Esophagus mucosa (tissue), 1 donor: ENCODE measurements at regions not wholly inside any gene's neighbourhood (a gene's known extent, or its start where the extent isn't known, plus 50 kb on each side); places are given as distances from the start of the nearest gene placed in this dataset.

Source experiments
- ATAC-seq: fragments of 200-7000 bp; cut with Tn5 transposase; one replicate; pipeline ENCODE4 v1.9.1; 2020
- donor health status: DM: yes; HTN: yes; CAD: no.

- ATAC-seq: no peak
Measured at GRCh38 chr3:127090218-127091160, 102.4 kb upstream of the PRR23E start.

- ATAC-seq: no peak
Measured at GRCh38 chr3:127091376-127091775, 101.6 kb upstream of the PRR23E start.

GRCh38 chr3:127092368-127092767 is 100.6 kb upstream of the PRR23E start:
- ATAC-seq: no peak

- no peak for ATAC-seq
Measured at GRCh38 chr3:127092776-127093175, 100.2 kb upstream of the PRR23E start.

- no peak for ATAC-seq
Measured at GRCh38 chr3:127093312-127093711, 99.6 kb upstream of the PRR23E start.

GRCh38 chr3:127095774-127096173 is 97.2 kb upstream of the PRR23E start:
- ATAC-seq: no peak

- ATAC-seq: no peak
Measured at GRCh38 chr3:127096256-127097071, 96.5 kb upstream of the PRR23E start.

- no peak for ATAC-seq
Measured at GRCh38 chr3:127097072-127097405, 95.9 kb upstream of the PRR23E start.

GRCh38 chr3:127097481-127097880 is 95.5 kb upstream of the PRR23E start:
- no peak for ATAC-seq

- ATAC-seq: no peak
Measured at GRCh38 chr3:127099982-127100381, 92.9 kb upstream of the PRR23E start.

GRCh38 chr3:127100459-127101410 is 92.2 kb upstream of the PRR23E start:
- no peak for ATAC-seq

- ATAC-seq: no peak
Measured at GRCh38 chr3:127101411-127102187, 91.3 kb upstream of the PRR23E start.

- no peak for ATAC-seq
Measured at GRCh38 chr3:127102188-127102520, 90.8 kb upstream of the PRR23E start.

GRCh38 chr3:127102587-127102986 is 90.3 kb upstream of the PRR23E start:
- ATAC-seq: no peak

- no peak for ATAC-seq
Measured at GRCh38 chr3:127103080-127103479, 89.9 kb upstream of the PRR23E start.

GRCh38 chr3:127104586-127104985 is 88.3 kb upstream of the PRR23E start:
- ATAC-seq: no peak

- ATAC-seq: no peak
Measured at GRCh38 chr3:127105587-127105986, 87.3 kb upstream of the PRR23E start.

GRCh38 chr3:127106053-127106452 is 86.9 kb upstream of the PRR23E start:
- no peak for ATAC-seq

GRCh38 chr3:127106456-127106855 is 86.5 kb upstream of the PRR23E start:
- no peak for ATAC-seq

- no peak for ATAC-seq
Measured at GRCh38 chr3:127107002-127107401, 85.9 kb upstream of the PRR23E start.

- ATAC-seq: no peak
Measured at GRCh38 chr3:127107491-127108375, 85.2 kb upstream of the PRR23E start.
